ENCODE measurements at regions not wholly inside any gene's neighbourhood (a gene's known extent, or its start where the extent isn't known, plus 50 kb on each side); places are given as distances from the start of the nearest gene placed in this dataset.
A peak's percentile ranks its signal among the peaks of the same experiment; 100 is the strongest.

DNA sequence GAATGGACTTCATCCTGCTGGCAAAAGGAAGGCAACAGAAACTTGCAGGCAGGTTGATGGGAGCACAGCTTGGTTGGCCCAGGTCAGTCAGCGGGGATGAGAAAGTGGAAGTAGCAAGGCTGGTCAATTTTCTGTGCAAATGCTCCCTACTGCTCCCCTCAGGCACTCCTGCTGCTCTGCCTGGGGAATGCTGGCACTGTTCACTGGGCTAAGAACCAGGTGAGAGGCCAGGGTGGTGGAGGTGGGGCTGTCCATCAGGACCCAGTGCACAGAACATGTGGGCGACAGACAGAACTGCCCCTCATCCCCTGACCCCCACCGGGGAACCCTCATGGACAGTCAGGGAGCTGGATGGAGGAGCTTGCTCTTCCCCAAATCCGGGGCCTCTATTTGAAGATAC, 593.1 kb downstream of the IRX1 start:
- Mint-ChIP-seq H3K4me3 (no peak overlapping the region), H3K27me3 (ENCODE audit: low read depth) (no peaks in the 10 kb centered on the region), H3K27ac (no peak overlapping the region), H3K4me1 (ENCODE audit: low read depth) (no peaks in the 10 kb centered on the region), H3K36me3 (ENCODE audit: low read depth) (no peaks in the 10 kb centered on the region), H3K9me3 (ENCODE audit: insufficient read depth) (peaks cover 3% of the 10 kb centered on the region)
- ChIA-PET POLR2A (no interaction called here), CTCF (no interaction called here)
- peak; percentile 20 for DNase-seq
- peak; percentile 29 for ATAC-seq

DNA sequence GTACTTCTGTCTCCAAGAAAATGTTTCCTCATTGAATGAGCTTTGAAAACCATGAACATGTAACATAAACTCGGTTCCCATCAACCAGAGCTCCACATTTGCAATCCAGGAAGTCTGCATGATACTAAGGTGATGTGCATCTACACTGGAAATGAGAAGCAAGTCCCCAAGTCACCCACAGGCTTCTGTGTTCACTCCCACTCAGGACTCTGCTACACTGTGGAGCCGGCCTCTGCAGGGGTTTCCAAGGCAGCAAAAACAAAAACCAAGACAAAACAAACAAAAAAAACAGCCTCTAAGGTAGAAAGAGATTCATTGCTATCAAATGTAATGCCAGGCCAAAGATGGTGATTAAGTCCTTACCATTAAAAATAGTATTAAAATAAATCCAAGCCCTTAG, 593.7 kb downstream of the IRX1 start:
- ChIA-PET POLR2A (no interaction called here), CTCF (no interaction called here)
- Mint-ChIP-seq H3K27ac (no peak overlapping the region), H3K36me3 (ENCODE audit: low read depth) (no peaks in the 10 kb centered on the region), H3K27me3 (ENCODE audit: low read depth) (no peaks in the 10 kb centered on the region), H3K4me1 (ENCODE audit: low read depth) (no peaks in the 10 kb centered on the region), H3K4me3 (no peak overlapping the region), H3K9me3 (ENCODE audit: insufficient read depth) (peaks cover 3% of the 10 kb centered on the region)
- ATAC-seq (peak; percentile 85), DNase-seq (peak; percentile 60)

DNA sequence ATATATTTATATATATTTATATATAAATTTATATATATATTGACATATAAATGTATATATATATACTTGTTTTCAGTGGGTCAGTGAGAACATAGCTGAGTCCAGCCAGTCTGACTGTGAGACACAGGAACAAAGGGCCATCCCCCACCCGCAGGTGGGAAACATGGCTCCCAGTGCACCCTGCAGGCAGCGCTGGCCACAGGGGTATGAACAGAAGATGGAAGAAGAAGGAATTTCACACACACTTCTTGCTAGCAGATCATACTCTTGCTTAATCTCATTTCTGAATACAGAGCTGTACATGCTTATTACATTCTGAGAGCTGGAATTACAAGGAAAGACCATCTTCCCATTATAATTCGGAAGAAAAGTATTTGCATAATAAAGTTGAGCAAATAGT, 595.4 kb downstream of the IRX1 start:
- H3K9me3 Mint-ChIP-seq (ENCODE audit: insufficient read depth): no peaks in the 10 kb centered on the region
- no peak overlapping the region for H3K4me3 Mint-ChIP-seq
- H3K27me3 Mint-ChIP-seq (ENCODE audit: low read depth): no peaks in the 10 kb centered on the region
- peak; percentile 28 for DNase-seq
- no peak for ATAC-seq
- POLR2A ChIA-PET: no interaction called here
- no peaks in the 10 kb centered on the region for H3K4me1 Mint-ChIP-seq (ENCODE audit: low read depth)
- no peaks in the 10 kb centered on the region for H3K36me3 Mint-ChIP-seq (ENCODE audit: low read depth)
- CTCF ChIA-PET: no interaction called here
- H3K27ac Mint-ChIP-seq: no peak overlapping the region

DNA sequence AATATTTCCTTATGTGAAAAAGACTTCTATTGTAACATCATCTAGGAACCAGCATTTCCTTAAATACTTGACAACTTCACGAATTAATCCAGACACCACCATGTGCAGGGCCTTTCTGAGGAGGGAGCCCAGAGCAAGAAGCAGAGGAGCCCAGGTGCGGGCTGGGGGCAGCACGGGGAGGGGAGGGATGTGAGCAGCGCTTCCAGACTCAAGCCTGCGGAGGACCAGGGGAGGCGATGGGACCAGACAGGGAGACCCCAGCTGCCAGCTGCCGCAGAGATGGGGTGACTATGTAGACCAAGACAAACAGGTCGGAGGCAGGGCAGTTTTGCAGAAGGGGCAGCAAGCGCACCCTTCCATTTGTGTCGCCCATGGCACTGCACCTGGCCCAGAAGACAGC, 596.1 kb downstream of the IRX1 start:
- Mint-ChIP-seq H3K9me3 (ENCODE audit: insufficient read depth) (no peaks in the 10 kb centered on the region), H3K27ac (no peak overlapping the region), H3K4me3 (no peak overlapping the region), H3K4me1 (ENCODE audit: low read depth) (no peaks in the 10 kb centered on the region), H3K36me3 (ENCODE audit: low read depth) (no peaks in the 10 kb centered on the region), H3K27me3 (ENCODE audit: low read depth) (no peaks in the 10 kb centered on the region)
- ChIA-PET POLR2A (no interaction called here), CTCF (no interaction called here)
- peak; percentile 33 for DNase-seq
- peak; percentile 21 for ATAC-seq

DNA sequence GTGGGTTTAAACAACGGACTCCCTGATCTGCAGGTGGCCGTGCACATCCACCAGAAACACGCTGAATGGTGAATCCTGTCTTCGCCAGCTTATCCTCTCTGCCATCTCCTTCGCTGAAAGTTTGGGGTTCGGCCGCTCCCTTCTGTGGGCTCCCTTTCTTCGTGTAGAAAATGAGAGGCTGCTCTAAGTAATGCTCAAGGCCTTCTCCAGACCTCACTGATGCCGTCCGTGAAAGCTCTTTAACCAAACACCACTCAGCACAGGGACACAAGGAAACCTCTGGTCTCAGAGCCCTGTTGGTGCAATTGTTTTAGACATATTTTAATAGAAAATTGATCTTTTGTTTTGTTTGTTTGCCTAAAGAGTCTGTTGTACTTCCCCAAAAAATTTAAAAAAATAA, 596.5 kb downstream of the IRX1 start:
- ChIA-PET CTCF (no interaction called here), POLR2A (no interaction called here)
- no peak for DNase-seq
- ATAC-seq: no peak
- Mint-ChIP-seq H3K4me1 (ENCODE audit: low read depth) (no peaks in the 10 kb centered on the region), H3K27ac (no peak overlapping the region), H3K27me3 (ENCODE audit: low read depth) (no peaks in the 10 kb centered on the region), H3K9me3 (ENCODE audit: insufficient read depth) (no peaks in the 10 kb centered on the region), H3K36me3 (ENCODE audit: low read depth) (no peaks in the 10 kb centered on the region), H3K4me3 (no peak overlapping the region)

DNA sequence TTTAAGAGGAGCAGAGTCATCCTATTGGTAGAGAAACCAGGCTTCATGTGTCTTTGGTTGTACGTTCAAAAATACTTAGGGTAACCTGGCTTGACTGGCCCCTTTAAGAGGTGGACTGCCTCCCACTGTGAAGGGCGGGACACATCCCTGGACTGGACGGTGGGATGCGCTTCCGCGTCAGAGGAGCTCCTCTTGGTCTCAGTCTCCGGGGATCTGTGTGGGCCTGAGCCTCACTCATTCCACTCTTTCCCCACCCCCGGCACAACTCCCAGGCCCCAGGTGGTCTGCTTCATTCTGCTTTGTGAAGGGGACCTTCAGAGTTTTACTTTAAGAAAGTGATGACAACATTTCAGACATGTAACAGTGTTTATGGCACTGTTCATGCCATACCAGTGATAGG, 601.1 kb downstream of the IRX1 start:
- H3K9me3 Mint-ChIP-seq (ENCODE audit: insufficient read depth): peaks cover 4% of the 10 kb centered on the region
- ChIA-PET CTCF (no interaction called here), POLR2A (no interaction called here)
- H3K4me1 Mint-ChIP-seq (ENCODE audit: low read depth): no peaks in the 10 kb centered on the region
- H3K36me3 Mint-ChIP-seq (ENCODE audit: low read depth): no peaks in the 10 kb centered on the region
- no peaks in the 10 kb centered on the region for H3K27me3 Mint-ChIP-seq (ENCODE audit: low read depth)
- no peak overlapping the region for H3K27ac Mint-ChIP-seq
- DNase-seq: no peak
- no peak for ATAC-seq
- no peak overlapping the region for H3K4me3 Mint-ChIP-seq

DNA sequence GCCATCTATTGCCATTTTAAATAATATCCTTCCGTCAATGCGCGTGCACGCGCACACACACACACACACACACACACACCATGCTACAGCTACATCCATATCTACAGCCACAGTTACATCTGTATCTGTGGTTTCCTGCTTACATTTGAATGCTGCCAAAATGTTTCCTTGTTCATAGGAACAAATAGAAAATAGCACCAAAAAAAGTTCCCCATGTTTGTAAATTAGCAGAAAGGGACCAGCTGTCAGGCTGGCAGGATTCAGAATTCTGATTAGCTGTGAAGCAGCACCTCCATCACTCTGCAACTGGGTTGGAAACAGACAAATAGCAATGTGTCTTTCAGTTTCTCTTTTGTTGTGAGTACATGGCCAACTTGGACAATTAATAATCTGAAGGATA, 601.5 kb downstream of the IRX1 start:
- H3K27me3 Mint-ChIP-seq (ENCODE audit: low read depth): no peaks in the 10 kb centered on the region
- ATAC-seq (no peak), DNase-seq (no peak)
- H3K4me1 Mint-ChIP-seq (ENCODE audit: low read depth): no peaks in the 10 kb centered on the region
- H3K36me3 Mint-ChIP-seq (ENCODE audit: low read depth): no peaks in the 10 kb centered on the region
- no peak overlapping the region for H3K4me3 Mint-ChIP-seq
- CTCF ChIA-PET: no interaction called here
- H3K27ac Mint-ChIP-seq: no peak overlapping the region
- POLR2A ChIA-PET: no interaction called here
- H3K9me3 Mint-ChIP-seq (ENCODE audit: insufficient read depth): peaks cover 4% of the 10 kb centered on the region

DNA sequence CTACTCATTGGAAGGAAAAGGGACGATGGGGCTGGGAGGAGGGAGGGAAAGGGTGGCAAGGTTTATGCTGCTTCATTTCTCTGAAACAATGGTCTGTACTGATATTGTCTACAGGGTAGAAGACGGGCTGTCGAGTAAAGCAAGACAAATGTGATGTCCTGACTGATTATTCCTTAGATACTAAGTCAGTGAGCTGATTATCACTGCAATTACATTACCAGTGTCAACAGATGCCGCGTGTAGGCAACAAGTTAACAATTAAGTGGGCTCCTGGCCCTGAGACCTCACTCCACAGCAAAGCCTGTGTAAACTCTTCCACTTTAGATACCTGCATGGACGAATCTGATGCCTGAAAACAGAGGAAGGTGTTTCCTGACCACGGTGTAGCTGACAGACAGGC, 602.8 kb downstream of the IRX1 start:
- ATAC-seq: no peak
- Mint-ChIP-seq H3K4me1 (ENCODE audit: low read depth) (no peaks in the 10 kb centered on the region), H3K9me3 (ENCODE audit: insufficient read depth) (peaks cover 4% of the 10 kb centered on the region), H3K27ac (no peak overlapping the region), H3K4me3 (no peak overlapping the region), H3K36me3 (ENCODE audit: low read depth) (no peaks in the 10 kb centered on the region), H3K27me3 (ENCODE audit: low read depth) (no peaks in the 10 kb centered on the region)
- CTCF ChIA-PET: no interaction called here
- POLR2A ChIA-PET: no interaction called here
- DNase-seq: no peak

DNA sequence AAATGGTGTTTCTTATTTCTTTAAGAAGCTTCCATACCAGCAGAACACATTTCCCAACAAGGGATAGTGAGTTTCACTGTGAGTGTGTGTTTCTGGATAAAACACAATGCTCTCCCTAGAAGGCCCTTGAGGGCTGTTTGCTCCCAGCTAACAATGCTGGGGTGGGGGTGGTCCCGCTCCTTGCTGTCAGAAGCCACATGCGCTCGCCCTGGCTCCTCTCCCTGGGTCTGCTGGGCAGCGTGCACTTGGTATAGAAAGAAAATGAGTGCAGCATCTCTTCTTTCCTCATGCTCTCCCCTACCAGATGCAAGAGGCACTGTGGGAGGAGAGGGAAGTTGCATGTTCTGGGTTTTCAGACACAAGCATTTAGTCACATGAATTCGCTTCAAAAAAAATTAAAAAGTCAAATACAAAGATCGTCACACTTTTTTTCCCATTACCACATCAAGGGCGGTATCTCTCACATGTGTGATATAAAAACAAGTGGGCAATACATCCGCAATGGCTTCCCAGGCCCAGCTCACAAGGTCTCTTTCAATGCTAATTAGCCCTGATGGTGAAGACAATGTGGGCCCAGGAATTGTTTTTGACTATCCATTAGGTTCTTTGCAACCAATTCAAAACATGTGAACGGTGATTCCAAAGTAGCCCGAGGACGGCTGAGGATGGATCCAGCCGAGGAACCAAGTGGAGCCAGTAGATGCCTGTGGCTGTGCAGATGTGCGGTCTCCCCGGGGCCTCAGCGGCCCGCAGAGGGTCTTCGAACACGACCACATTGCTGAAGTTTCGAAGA, 603.6 kb downstream of the IRX1 start:
- CTCF ChIA-PET: no interaction called here
- POLR2A ChIA-PET: no interaction called here
- H3K4me3 Mint-ChIP-seq: no peak overlapping the region
- H3K4me1 Mint-ChIP-seq (ENCODE audit: low read depth): no peaks in the 10 kb centered on the region
- H3K36me3 Mint-ChIP-seq (ENCODE audit: low read depth): no peaks in the 10 kb centered on the region
- ATAC-seq (no peak), DNase-seq (no peak)
- H3K27ac Mint-ChIP-seq: no peak overlapping the region
- H3K27me3 Mint-ChIP-seq (ENCODE audit: low read depth): no peaks in the 10 kb centered on the region
- H3K9me3 Mint-ChIP-seq (ENCODE audit: insufficient read depth): peaks cover 4% of the 10 kb centered on the region

DNA sequence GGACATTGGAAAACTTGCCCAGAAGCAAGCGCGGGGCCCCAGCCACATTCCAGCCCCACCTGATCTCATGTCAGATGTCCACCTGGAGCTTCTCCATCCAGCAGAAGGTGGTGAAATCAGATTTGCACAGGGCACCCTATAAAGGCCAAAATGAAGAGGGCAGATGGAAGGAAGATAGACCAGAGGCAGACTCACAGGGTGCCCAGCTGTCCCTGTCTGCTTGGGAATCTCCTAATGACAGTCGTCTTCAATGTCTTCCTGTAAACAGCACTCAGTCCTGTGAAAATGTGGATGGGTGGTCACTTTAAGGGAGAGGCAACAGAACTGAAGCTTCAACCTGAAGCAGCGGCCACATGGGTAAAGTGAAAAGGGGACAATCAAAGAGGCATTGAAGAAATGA, 607.5 kb downstream of the IRX1 start:
- Mint-ChIP-seq H3K4me1 (ENCODE audit: low read depth) (no peaks in the 10 kb centered on the region), H3K36me3 (ENCODE audit: low read depth) (no peaks in the 10 kb centered on the region), H3K9me3 (ENCODE audit: insufficient read depth) (no peaks in the 10 kb centered on the region), H3K27ac (no peak overlapping the region), H3K27me3 (ENCODE audit: low read depth) (no peaks in the 10 kb centered on the region), H3K4me3 (no peak overlapping the region)
- POLR2A ChIA-PET: no interaction called here
- ATAC-seq (no peak), DNase-seq (no peak)
- CTCF ChIA-PET: no interaction called here

DNA sequence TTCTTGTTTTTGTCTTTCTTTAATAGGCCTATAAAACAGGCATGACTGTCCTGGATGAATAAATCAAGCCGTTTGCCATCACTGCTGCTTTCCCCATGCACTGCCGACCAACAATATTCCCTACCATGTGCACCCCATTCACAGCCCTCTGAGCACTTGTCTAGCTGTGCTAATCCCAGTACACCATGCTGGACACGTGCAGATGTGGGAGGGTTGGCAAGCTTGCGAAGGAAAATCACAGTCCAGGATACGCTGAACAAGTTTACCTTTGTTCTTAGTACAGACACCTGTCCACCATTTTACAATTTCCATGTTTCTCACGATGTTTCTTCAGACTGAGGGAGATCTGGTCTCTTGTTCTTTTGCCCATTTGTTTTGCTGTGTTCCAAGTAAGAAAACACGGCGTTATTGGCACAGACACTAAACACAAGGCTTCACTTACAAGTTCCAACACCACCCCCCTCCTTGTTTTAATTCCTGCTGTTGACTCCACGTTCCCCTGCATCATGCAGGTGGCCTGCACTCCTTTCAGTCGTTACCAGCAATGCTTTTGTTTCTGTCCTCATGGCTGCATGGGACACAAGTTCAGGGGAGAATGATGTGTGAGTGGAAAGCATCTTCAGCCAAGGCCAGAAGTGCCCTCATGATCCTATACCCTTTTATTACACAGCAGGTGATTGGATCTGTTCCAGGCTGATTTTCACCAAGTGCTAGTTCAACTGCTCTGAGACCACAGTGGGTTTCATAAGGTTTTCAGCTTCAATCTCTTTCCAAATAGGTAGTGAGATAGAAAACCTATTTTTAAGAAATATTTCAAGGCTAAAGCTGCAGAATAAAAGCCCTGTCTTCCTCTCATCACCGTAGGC, 608.9 kb downstream of the IRX1 start:
- DNase-seq: no peak
- ChIA-PET POLR2A (no interaction called here), CTCF (no interaction called here)
- no peak overlapping the region for H3K4me3 Mint-ChIP-seq
- no peaks in the 10 kb centered on the region for H3K36me3 Mint-ChIP-seq (ENCODE audit: low read depth)
- peaks cover 5% of the 10 kb centered on the region for H3K9me3 Mint-ChIP-seq (ENCODE audit: insufficient read depth)
- no peak for ATAC-seq
- no peaks in the 10 kb centered on the region for H3K4me1 Mint-ChIP-seq (ENCODE audit: low read depth)
- H3K27ac Mint-ChIP-seq: no peak overlapping the region
- H3K27me3 Mint-ChIP-seq (ENCODE audit: low read depth): no peaks in the 10 kb centered on the region

DNA sequence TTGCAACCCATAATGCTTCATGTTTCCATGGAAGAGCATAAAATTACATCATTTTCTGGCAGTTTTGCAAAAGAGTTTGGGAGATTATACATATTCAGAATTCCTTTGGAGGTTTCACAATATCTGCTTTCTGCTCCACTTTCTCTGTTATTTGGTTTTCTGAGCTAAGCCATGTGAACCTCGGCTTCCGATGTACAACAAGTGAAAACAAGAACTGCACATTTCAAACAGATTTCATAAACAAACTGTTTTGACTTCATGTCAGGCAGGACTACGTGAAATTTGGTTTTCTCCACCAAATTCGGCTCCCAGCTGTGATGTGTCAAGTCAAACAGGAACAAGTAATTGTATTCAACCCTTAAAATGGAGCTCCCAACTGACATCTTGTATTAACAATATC, 609.8 kb downstream of the IRX1 start:
- H3K4me3 Mint-ChIP-seq: no peak overlapping the region
- ChIA-PET POLR2A (no interaction called here), CTCF (no interaction called here)
- DNase-seq: no peak
- no peaks in the 10 kb centered on the region for H3K27me3 Mint-ChIP-seq (ENCODE audit: low read depth)
- H3K9me3 Mint-ChIP-seq (ENCODE audit: insufficient read depth): peaks cover 6% of the 10 kb centered on the region
- no peak for ATAC-seq
- no peaks in the 10 kb centered on the region for H3K4me1 Mint-ChIP-seq (ENCODE audit: low read depth)
- H3K36me3 Mint-ChIP-seq (ENCODE audit: low read depth): no peaks in the 10 kb centered on the region
- H3K27ac Mint-ChIP-seq: no peak overlapping the region

DNA sequence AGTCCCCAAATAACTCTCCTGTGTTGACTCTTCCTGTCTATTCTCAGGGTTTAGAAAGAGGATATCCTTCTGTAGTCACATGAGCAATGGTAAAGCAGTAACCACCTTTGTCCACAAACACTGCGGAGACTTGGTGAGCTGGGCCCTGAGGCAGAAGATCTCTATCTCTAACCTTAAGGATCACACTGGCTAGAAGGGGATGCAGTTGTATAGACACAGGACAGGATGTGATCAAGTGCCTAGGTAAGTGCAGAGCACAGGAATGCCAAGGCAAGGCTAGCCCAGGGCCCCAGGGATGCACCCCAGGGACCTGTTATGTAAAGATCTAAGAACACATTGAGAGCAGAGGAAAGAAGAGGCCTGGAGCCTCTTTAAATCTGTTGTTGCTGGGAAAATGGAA, 610.5 kb downstream of the IRX1 start:
- no peak for ATAC-seq

More for the DNA sequence above, 610.5 kb downstream of the IRX1 start:
- CTCF ChIA-PET: no interaction called here
- Mint-ChIP-seq H3K9me3 (ENCODE audit: insufficient read depth) (peaks cover 6% of the 10 kb centered on the region), H3K4me3 (no peak overlapping the region), H3K27ac (no peak overlapping the region), H3K27me3 (ENCODE audit: low read depth) (no peaks in the 10 kb centered on the region), H3K4me1 (ENCODE audit: low read depth) (no peaks in the 10 kb centered on the region), H3K36me3 (ENCODE audit: low read depth) (no peaks in the 10 kb centered on the region)
- DNase-seq: no peak
- POLR2A ChIA-PET: no interaction called here
